ENCODE measurements at regions not wholly inside any gene's neighbourhood (a gene's known extent, or its start where the extent isn't known, plus 50 kb on each side); places are given as distances from the start of the nearest gene placed in this dataset.

GRCh38 chr18:46297124-46297523 lies 192.9 kb downstream of the HAUS1 start:
- no peak for DNase-seq

DNA sequence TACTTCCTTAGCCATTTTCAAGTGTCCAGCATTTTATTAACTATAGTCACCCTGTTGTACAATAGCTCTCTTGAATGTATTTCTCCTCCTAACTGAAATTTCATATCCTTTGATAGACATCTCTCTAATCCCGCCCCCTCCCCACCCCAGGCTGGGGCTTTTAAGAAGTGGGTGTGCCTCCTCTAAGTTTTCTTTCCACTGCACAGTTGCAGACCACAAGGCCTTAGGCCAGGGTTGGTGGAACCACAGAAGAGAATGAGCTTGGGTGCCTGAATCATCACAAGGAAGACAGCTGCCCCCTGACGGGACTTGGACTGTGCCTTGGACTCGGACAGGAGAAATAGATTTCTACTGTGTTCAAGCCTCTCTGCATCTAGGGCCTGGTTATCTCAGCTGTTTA lies 193.4 kb downstream of the HAUS1 start:
- no peak for DNase-seq

DNA sequence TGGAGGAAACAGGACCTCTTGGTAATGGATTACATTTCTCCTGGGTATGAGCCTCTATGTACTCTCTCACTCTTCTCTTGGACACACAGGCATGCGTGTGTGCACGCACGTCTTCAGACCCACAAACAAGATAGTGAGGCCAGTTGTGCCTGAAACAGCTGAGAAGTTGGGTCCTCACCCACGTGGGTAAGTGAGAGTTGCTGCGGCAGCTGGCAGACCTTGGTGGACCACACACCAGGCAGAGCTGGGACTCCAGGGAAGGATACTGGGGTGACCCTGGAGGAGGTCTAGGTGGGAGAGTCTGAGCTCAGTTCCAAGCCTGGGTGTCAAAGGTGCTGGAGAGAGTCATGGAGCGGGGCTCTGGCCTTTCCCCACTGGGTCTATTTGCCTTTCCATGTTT lies 194.3 kb downstream of the HAUS1 start:
- no peak for DNase-seq

DNA sequence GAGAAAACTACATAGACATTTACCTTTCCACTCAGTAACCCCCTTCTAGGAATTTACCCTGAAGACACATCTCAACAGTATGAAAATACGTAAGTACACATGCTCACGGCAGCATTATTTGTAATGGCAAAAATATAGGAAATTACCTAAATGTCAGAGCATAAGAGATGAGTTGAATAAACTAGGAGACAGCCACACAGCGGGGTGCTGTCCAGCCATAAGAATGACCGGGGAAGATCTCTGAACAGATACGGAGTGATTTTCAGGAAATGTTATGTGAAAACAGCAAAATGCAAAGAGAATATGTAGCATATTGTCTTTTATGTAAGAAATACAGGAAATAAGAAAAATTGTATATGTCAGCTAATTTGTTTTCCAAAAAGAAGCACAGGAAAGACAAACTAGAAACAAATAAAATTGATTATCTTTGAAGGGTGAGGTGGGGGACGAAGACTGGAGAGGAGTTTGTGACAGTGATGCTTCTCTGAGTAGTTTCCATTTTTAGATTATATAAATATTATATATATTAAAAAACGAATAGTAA lies 195.4 kb downstream of the HAUS1 start:
- DNase-seq, result no peak

- DNase-seq, result no peak
Measured at GRCh38 chr18:46301081-46301480, 196.9 kb downstream of the HAUS1 start.

- no peak for DNase-seq
Measured at GRCh38 chr18:46301571-46301970, 197.4 kb downstream of the HAUS1 start.

DNA sequence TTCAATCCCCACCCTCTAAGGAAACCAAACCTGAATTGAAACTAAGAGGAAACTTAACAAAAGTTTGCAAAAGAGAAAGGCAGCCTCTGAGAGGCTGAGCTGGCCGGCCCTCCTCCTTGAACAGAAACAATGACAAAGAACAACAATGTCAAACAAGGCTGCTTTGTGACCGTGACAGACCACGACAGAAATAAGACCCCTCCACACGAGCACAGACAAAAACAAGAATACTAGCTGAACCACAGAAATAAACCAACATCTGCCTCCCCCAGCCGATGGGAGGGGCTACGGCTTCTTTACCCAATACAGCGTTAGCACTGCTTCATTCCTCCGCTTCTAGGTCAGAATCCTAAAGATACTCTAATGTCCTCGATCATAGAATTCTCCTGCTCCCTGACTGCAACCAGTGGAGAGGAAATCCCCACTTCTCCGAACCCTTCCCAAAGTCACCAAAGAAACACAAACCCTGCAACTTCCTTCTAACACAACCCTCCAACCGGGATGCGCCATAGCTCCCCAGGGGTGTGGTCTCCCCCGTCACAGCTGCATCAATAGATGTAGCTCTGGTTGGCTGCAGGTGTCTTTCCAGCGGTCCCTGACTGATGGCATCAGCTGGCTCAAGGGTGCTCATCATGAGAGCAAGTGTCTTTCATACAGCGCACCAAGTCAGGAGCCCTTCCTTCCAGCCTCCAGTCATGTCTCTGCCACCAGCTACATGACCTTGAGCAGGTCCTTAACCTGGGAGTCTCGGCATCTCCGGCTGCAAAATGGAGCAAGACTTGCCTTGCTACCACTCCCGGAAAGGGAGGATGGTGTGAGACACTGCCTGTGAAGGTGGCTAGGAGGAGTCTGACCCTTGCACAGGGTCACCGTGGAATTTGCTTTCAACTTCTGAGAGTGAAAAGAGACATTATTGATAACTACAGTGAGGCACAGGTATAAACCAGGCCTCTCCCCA lies 198.6 kb downstream of the HAUS1 start:
- no peak for DNase-seq

DNA sequence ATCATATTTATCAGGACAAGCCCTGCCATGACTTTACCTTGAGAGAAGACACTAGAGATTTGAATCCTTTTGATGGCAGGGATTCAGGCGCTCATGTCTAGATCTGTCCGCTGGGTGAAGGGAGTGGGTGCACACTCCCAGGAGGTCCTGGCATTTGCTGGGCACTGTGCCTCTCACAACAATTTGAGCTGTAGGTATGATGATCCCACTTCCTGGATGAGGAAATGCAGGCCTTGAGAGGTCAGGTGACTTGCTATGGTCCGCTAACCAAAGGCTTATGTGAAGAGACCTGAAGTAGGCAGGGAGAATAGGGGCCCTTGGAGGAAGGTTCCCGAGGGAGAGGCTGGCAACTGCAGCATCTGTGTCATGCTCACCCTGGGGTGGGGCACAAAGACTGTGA lies 206.1 kb downstream of the HAUS1 start:
- DNase-seq, result no peak

GRCh38 chr18:46310675-46311345 lies 206.6 kb downstream of the HAUS1 start:
- no peak for DNase-seq

GRCh38 chr18:46311491-46311890 lies 207.3 kb downstream of the HAUS1 start:
- DNase-seq, result no peak

DNA sequence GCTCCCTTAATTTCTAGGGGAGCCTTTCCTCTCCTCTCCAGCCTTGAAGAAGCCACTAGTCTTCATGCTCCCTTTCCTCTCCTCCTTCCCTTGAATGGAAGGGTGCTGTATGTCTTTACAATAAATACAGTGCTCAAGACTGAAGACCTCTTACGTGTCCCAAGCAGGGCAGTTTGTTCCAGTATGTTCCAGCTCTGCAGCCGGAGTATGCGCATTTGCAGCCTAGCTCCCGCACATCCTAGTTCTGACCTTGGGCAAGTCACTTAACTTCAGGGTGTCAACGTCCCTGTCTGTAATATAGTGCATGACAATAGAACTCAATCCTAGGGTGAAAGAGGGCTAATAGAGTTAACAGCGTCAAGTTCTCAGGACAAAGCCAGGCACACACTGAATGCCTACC lies 208.0 kb downstream of the HAUS1 start:
- no peak for DNase-seq

DNA sequence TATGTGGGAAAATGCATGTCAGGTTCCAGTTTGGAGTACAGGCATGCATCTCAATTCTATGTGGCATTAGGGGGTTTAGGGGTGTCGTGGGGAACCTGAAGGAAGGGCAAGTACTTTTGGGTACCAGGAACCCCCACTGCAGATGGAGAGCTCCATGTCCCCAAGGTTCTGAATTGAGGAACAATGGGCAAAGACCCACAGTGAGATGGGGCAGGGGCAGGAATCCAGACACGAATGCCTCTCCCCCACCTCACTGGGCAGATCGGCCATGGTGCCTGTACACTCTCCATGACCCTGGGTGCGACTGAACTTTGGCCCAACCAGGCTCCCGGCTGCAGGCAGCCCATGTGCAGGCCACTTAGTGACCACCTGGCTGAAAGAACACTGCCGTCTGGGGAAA lies 209.3 kb downstream of the HAUS1 start:
- DNase-seq, result no peak

DNA sequence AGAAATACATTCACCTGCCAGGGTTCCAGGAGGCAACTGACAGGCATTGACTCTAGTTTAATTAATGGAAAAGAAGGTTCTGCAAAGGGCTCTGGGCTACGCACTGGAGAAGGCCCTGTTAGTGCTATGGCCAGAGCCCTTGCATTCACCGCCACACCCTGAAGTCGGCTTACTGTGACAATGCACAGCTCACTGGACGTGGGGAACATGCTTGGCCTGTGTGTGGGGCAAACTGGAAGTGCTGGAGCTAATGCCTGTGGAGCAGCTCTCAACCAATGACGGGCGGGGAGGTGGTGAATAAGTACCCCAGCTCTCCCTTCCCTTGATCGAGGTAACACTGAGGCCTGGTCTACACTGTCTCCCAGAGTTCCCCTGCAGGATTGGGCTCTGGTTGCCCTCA lies 209.8 kb downstream of the HAUS1 start:
- no peak for DNase-seq

DNA sequence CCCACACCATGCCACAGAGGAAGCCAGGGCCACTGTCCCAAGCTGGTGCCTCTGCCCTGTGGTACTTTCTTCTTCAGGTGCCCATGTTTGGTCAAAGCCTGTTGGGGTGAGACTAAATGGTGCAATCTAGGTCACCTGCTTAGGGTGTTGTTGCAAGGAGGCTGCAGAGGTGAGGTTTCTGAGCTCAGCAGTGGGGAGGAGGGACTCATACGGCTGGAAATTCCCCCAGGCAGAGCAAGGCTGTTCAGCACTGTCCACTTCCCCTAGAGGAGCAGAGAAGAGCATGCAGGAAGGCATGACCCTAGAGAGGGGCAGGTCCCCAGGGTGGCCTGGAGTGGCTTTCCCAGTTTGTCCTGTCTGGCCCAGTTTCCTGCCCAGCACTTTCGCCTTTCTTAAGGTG lies 211.0 kb downstream of the HAUS1 start:
- DNase-seq, result no peak

- no peak for DNase-seq
Measured at GRCh38 chr18:46318356-46318755, 214.2 kb downstream of the HAUS1 start.

DNA sequence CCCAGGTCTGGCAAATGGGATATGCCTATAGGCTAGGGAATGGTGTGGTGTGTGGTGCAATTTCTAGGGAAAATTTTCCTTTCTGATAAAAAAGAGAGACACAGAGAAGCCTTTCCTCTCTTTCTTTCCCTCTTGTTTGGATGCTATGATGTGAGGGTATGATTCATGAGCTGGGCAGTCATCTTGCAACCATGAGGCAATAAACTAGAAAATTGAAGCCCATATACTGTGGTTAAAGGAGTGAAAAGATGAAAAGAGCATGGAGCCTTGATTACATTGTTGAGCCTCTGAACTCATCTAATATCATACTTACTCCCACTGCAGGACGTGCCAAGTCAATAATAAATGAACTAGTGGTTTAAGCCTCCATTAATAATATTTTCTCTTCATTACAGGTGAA lies 215.6 kb downstream of the HAUS1 start:
- DNase-seq, result no peak

DNA sequence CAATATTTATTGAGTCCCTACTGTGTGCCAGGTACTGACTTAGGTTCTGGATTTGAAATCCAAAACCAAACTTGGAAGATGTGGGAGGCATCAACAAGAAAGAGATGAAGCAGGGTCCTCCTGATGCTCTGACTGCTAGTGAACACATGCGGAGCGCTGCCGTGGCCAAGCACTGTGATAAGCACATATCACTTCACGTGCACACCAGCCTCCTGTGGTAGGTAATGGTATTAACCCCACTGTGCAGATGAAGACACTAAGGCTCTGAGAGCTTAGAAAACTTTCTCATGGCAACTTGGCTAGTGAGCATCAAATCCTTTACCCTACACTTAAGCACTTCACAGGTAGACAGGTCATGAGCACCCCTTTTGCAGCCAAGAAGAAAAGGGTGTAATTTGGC lies 216.1 kb downstream of the HAUS1 start:
- DNase-seq, result no peak

DNA sequence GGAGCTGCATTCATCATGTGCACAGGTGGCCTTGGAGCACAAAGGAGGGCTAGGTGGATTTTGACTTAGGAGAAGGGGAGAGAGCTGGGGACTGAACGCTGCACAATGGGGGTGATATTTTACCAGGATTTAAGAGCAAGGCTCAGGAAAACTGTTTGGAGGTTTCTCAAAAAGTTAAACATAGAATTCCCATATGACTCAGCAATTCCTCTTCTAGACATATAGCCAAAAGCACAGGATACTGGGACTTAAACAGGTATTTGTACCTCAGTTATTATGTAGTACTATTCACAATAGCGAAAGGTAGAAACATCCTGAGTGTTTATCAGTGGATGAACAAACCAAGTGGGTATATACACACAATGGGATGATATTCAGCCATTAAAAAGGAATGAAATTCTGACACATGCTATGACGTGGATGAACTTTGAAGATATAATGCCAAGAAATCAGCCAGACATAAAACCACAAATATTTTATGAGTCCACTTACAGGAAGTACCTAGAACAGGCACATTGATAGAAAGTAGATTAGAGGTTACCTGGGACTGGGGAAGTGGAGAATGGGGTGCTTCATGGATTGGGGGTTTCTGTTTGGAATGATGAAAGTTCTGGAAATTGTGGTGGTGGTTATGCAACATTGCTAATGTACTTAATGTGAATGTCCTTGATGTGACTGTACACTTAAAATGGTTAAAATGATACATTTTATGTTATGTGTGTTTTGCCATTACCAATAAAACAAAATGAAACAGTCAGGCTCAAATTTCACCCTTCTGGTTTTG lies 216.9 kb downstream of the HAUS1 start:
- DNase-seq, result no peak

DNA sequence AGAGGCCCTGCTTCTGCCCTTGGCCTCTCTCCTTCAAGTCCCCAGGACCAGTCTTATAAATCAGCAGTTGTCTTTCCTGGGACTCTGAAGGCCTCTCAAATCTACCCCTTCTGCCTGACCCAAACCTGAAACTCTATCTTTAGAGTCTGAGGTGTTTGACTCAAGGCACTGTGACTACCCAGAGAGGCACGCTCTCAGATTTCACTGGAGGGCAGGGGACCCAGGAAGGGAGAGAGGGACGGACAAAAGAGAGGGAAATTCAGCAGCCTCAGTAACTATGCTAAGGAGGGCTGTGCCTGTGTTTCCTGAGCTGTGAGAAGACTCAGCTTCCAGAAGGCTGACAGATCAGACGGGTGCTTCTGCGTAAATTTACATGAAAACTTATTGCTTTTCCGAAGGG lies 217.8 kb downstream of the HAUS1 start:
- DNase-seq, result no peak

- no peak for DNase-seq
Measured at GRCh38 chr18:46322411-46322891, 218.3 kb downstream of the HAUS1 start.

- DNase-seq, result no peak
Measured at GRCh38 chr18:46322941-46323340, 218.8 kb downstream of the HAUS1 start.

DNA sequence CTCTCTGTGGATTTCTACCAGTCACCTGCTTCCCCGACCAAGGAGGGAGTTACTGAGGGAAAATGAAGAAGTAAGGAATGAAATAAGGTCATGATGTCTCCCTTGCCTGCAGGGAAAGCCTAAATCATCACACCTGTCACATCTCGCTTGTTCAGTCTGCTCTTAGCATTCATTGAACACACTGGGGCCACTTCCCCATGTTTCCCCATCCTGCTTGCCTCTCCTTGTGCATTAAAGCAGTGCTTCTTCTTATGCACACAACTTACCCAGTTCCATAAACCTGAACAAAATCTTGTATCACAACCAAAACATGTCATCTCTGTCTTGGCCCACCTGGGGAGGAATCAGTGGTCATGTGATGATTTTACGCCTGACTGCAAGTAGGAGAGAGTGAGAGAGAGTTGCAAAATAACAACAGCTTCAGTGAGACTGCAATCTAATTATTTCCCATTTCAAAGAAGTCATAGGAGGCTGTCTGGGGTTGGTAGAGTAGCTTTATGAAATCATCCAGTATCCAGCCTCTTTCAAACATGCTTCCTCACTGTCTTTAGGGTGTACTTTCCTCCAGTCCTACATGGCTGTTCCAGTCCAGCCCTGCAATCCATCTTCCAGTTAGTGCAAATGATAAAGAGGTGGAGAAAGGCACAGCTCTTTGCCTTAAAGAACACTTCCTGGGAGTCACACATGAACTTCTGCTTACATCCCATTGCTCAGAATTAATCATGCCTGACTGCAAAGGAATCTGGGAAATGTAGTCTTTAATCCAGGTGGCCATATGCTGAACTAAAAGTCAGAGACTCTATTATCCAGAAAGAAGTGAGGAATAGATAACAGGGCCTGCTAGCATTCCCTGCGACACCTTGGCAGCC lies 220.1 kb downstream of the HAUS1 start:
- DNase-seq, result no peak

Data from NCI-H2081 treated with DMSO at 0.1 percent for 48 hours (cell line).